ENCODE measurements at regions not wholly inside any gene's neighbourhood (a gene's known extent, or its start where the extent isn't known, plus 50 kb on each side); places are given as distances from the start of the nearest gene placed in this dataset.

DNA sequence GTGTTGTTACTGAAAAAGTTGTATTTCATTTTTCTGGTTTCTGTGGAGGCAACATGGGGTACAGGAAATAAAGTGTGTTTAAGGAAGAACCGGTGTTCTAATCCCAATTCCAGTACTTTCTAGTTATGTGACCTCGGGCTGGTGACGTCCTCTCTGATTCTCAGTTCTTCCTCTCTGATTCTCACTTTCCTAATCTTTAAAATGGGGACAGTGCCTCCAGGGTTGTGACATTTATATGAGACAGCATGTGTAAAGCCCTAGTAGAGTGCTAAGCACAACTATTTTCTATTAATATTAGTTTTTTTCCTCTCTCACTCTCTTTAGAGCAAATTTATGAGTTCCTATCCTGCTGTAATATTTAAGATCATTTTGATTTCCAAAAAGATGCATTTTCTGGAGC, 50.9 kb upstream of the PTPDC1 start:
- no peak overlapping the region for H3K27ac ChIP-seq (ENCODE audit: low read length)
- no peak overlapping the region for H3K27ac Mint-ChIP-seq
- peak overlapping the region in 1 of 3 donors; percentile 19 for H3K4me3 Mint-ChIP-seq
- peaks cover 5% of the 10 kb centered on the region for H3K36me3 Mint-ChIP-seq
- no peaks in the 10 kb centered on the region for H3K36me3 ChIP-seq (ENCODE audit: control insufficient read depth in 2 of 2, extremely low read depth in 1 of 2, insufficient read depth in 1 of 2, low read length in 1 of 2)
- H3K9me3 Mint-ChIP-seq, result no peaks in the 10 kb centered on the region
- ChIA-PET CTCF (interaction anchor here in 1 of 2 donors (1.4 kb wide), 1 partner anchor 9 kb away, joined by 4 read pairs; no protein-coding TSS in a partner anchor), POLR2A (no interaction called here)
- H3K4me1 ChIP-seq (ENCODE audit: control insufficient read depth in 1 of 2, extremely low read depth in 1 of 2, insufficient read depth in 2 of 2, low read length in 2 of 2), result peaks cover 2 to 10% of the 10 kb centered on the region in 2 experiments
- H3K4me3 ChIP-seq (ENCODE audit: control insufficient read depth in 1 of 2, extremely low read depth in 1 of 2, low read length in 1 of 2), result no peak overlapping the region
- peaks cover 18 to 28% (median 21%) of the 10 kb centered on the region in 3 donors for H3K4me1 Mint-ChIP-seq
- H3K9me3 ChIP-seq, result no peaks in the 10 kb centered on the region
- ATAC-seq (replicated peaks in 1 of 4), result no peak
- H3K27me3 ChIP-seq (replicated peaks in 1 of 2; ENCODE audit: control insufficient read depth in 2 of 2, extremely low read depth in 1 of 2, insufficient read depth in 2 of 2, low read length in 1 of 2), result peaks cover 0 to 4% of the 10 kb centered on the region in 2 experiments
- no CpG with 5 or more reads among the region's 3 CpGs for WGBS (ENCODE audit: insufficient coverage)
- peaks cover 3 to 4% of the 10 kb centered on the region in 2 donors for H3K27me3 Mint-ChIP-seq
- DNase-seq, result no peak

DNA sequence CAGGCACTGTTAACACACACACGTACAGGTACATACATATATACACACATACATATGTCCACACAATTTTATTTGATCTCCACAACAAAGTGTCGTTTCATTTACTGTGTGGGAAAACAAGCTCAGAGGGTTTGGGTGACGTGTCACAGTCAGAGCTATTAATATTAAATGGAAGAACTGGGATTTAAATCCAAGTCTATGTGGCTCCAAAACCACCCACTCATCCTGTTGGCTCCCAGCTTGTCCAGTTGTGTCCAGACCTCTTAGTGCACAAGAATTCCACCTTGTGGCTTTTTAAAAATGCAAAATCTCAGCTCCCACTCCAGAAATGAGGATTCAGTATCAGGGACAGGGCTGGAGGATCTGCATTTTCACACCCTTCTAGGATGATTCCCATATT, 52.3 kb upstream of the PTPDC1 start:
- CTCF ChIA-PET, result interaction anchor here (0.6 to 1.4 kb wide), 3 partner anchors 10 to 182 kb away, joined by 3 to 4 read pairs (median 3); no protein-coding TSS in a partner anchor
- POLR2A ChIA-PET, result interaction anchor here (0.6 to 1.1 kb wide), 3 partner anchors 30 to 1707 kb away, joined by 3 to 4 read pairs (median 3); partner anchors contain the start of gene NOL8 (in 1 of the 2)
- H3K27ac Mint-ChIP-seq, result no peak overlapping the region
- H3K4me1 ChIP-seq (ENCODE audit: control insufficient read depth in 1 of 2, extremely low read depth in 1 of 2, insufficient read depth in 2 of 2, low read length in 2 of 2), result peaks cover 2 to 10% of the 10 kb centered on the region in 2 experiments
- H3K4me3 Mint-ChIP-seq, result peak overlapping the region; percentile 86 to 99 (median 90)
- H3K36me3 ChIP-seq (ENCODE audit: control insufficient read depth in 2 of 2, extremely low read depth in 1 of 2, insufficient read depth in 1 of 2, low read length in 1 of 2), result no peaks in the 10 kb centered on the region
- no peaks in the 10 kb centered on the region for H3K9me3 ChIP-seq
- no peak for DNase-seq
- peaks cover 0 to 4% of the 10 kb centered on the region in 2 experiments for H3K27me3 ChIP-seq (replicated peaks in 1 of 2; ENCODE audit: control insufficient read depth in 2 of 2, extremely low read depth in 1 of 2, insufficient read depth in 2 of 2, low read length in 1 of 2)
- no CpG with 5 or more reads among the region's 3 CpGs for WGBS (ENCODE audit: insufficient coverage)
- ATAC-seq (replicated peaks in 1 of 4), result no peak
- no peaks in the 10 kb centered on the region for H3K9me3 Mint-ChIP-seq
- no peak overlapping the region for H3K4me3 ChIP-seq (ENCODE audit: control insufficient read depth in 1 of 2, extremely low read depth in 1 of 2, low read length in 1 of 2)
- no peaks in the 10 kb centered on the region for H3K36me3 Mint-ChIP-seq
- H3K4me1 Mint-ChIP-seq, result peaks cover 18 to 28% (median 21%) of the 10 kb centered on the region in 3 donors
- peaks cover 3 to 6% of the 10 kb centered on the region in 2 donors for H3K27me3 Mint-ChIP-seq
- H3K27ac ChIP-seq (ENCODE audit: low read length), result no peak overlapping the region

DNA sequence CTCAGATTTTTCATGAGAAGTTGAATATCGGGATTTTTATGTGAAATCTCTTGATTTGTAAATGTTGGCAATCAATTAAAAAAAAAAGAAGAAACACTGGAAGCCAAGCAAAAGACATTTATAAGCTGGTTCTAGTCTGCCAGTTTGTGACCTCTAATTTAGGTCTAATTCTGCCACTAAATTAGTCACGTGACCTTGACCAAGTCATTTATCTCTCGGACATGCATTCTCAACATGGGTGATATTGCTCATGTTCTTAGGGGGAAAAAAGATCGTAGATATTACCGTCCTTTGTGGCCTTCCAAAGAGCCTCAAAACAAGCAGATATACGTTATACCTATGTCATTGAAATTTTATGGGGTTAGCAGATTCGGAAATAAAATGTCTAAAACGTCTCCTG, 52.9 kb upstream of the PTPDC1 start:
- peaks cover 0 to 4% of the 10 kb centered on the region in 2 experiments for H3K27me3 ChIP-seq (replicated peaks in 1 of 2; ENCODE audit: control insufficient read depth in 2 of 2, extremely low read depth in 1 of 2, insufficient read depth in 2 of 2, low read length in 1 of 2)

DNA sequence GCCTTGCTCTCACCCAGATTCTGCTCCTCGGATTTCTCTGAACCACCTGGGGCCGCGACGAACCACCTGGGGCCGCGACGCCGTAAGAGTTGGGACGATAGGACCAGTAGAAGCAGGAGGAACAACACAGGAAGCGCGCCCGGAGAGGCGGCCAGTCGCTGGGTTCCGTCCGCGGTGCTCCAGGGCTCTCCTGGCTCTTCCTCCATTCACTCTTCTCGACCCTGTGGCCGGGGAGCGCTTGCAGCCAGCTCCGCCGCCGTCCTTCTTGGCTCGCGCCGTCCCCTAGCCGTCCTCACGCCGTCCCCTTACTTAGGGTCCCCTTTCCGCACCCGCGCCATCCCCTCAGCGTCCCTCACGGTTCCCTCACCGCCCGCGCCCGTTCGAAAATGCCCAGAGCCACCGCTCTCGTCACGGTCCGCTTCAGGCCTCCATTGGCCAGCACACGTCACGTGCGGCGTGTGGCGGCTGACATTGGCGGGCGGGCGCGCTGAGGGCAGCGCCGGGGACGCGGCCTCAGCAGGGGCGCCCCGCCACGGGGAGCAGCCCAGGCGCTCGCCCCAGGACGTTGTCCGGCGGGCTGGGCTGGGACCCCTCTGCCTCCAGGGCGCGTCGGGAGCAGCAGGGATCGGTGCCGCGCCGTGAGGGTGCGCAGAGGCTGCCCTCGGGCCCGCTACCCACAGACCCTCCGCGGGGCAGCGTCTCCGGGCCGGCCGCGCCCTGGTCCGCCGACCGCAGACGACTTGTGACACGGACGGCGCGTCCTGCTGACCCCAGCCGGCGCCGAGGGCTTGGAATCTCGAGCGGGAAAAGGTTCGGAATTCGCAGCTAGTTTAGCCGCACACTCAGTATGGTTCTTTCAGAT, 53.7 kb upstream of the PTPDC1 start:
- H3K4me1 Mint-ChIP-seq, result peaks cover 18 to 26% (median 21%) of the 10 kb centered on the region in 3 donors
- peak; percentile 52 to 87 (median 73) for DNase-seq
- peak overlapping the region; percentile 79 to 90 for H3K4me3 ChIP-seq (ENCODE audit: control insufficient read depth in 1 of 2, extremely low read depth in 1 of 2, low read length in 1 of 2)
- H3K9me3 ChIP-seq, result no peaks in the 10 kb centered on the region
- H3K9me3 Mint-ChIP-seq, result no peaks in the 10 kb centered on the region
- no peaks in the 10 kb centered on the region for H3K36me3 Mint-ChIP-seq
- H3K27me3 Mint-ChIP-seq, result peaks cover 3 to 6% of the 10 kb centered on the region in 2 donors
- WGBS (ENCODE audit: insufficient coverage), result under 1% methylated on average over 97 of the region's 97 CpGs
- peak overlapping the region; percentile 35 for H3K27ac ChIP-seq (ENCODE audit: low read length)
- ChIA-PET CTCF (interaction anchor here in 1 of 2 donors (1.4 kb wide), 1 partner anchor 183 kb away, joined by 3 read pairs; no protein-coding TSS in a partner anchor), POLR2A (interaction anchor here in 1 of 2 donors (1.1 kb wide), 1 partner anchor 141 kb away, joined by 3 read pairs; no protein-coding TSS in a partner anchor)
- H3K4me3 Mint-ChIP-seq, result peak overlapping the region; percentile 90 to 99 (median 92)
- H3K36me3 ChIP-seq (ENCODE audit: control insufficient read depth in 2 of 2, extremely low read depth in 1 of 2, insufficient read depth in 1 of 2, low read length in 1 of 2), result no peaks in the 10 kb centered on the region
- peak overlapping the region; percentile 81 to 85 for H3K27ac Mint-ChIP-seq
- peak; percentile 99 to 100 (median 100) for ATAC-seq (replicated peaks in 1 of 4)
- peaks cover 0 to 7% of the 10 kb centered on the region in 2 experiments for H3K27me3 ChIP-seq (replicated peaks in 1 of 2; ENCODE audit: control insufficient read depth in 2 of 2, extremely low read depth in 1 of 2, insufficient read depth in 2 of 2, low read length in 1 of 2)
- peaks cover 2 to 10% of the 10 kb centered on the region in 2 experiments for H3K4me1 ChIP-seq (ENCODE audit: control insufficient read depth in 1 of 2, extremely low read depth in 1 of 2, insufficient read depth in 2 of 2, low read length in 2 of 2)

More for the DNA sequence above, 52.9 kb upstream of the PTPDC1 start:
- peak overlapping the region in 1 of 2 donors; percentile 66 for H3K27ac Mint-ChIP-seq
- H3K4me1 ChIP-seq (ENCODE audit: control insufficient read depth in 1 of 2, extremely low read depth in 1 of 2, insufficient read depth in 2 of 2, low read length in 2 of 2), result peaks cover 2 to 10% of the 10 kb centered on the region in 2 experiments
- no peaks in the 10 kb centered on the region for H3K36me3 ChIP-seq (ENCODE audit: control insufficient read depth in 2 of 2, extremely low read depth in 1 of 2, insufficient read depth in 1 of 2, low read length in 1 of 2)
- H3K9me3 ChIP-seq, result no peaks in the 10 kb centered on the region
- no peaks in the 10 kb centered on the region for H3K9me3 Mint-ChIP-seq
- ChIA-PET CTCF (interaction anchor here (0.6 to 1.4 kb wide), 2 partner anchors 71 to 182 kb away, joined by 3 read pairs; no protein-coding TSS in a partner anchor), POLR2A (interaction anchor here in 1 of 2 donors (0.7 to 1.1 kb wide), 2 partner anchors 141 to 1706 kb away, joined by 3 read pairs; partner anchors contain the start of gene NOL8)
- ATAC-seq (replicated peaks in 1 of 4) (no peak), DNase-seq (no peak)
- peaks cover 3 to 6% of the 10 kb centered on the region in 2 donors for H3K27me3 Mint-ChIP-seq
- peak overlapping the region; percentile 79 to 90 for H3K4me3 ChIP-seq (ENCODE audit: control insufficient read depth in 1 of 2, extremely low read depth in 1 of 2, low read length in 1 of 2)
- H3K4me1 Mint-ChIP-seq, result peaks cover 18 to 28% (median 21%) of the 10 kb centered on the region in 3 donors
- no peak overlapping the region for H3K27ac ChIP-seq (ENCODE audit: low read length)
- WGBS (ENCODE audit: insufficient coverage), result 94% methylated on average over 5 of the region's 8 CpGs
- peak overlapping the region; percentile 86 to 99 (median 90) for H3K4me3 Mint-ChIP-seq
- no peaks in the 10 kb centered on the region for H3K36me3 Mint-ChIP-seq

DNA sequence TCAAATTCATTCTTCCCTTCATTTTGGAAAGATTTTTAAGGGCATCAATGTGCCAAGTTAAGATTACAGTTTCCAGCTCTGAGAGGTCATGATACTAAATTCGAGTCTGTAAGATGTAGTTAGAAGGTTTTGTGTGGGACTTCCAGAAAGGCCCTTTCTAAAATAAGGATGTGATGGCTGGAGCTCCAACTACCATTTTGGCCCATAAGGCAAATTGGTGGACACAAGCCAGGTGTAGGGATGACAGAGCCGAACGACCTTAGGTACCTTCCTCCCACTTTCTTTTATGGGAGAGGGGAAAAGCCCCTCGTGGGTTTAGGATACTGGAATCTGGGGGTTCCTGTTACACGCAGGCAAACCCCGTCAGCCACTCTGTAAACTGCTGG, 54.3 kb upstream of the PTPDC1 start:
- peaks cover 2 to 10% of the 10 kb centered on the region in 2 experiments for H3K4me1 ChIP-seq (ENCODE audit: control insufficient read depth in 1 of 2, extremely low read depth in 1 of 2, insufficient read depth in 2 of 2, low read length in 2 of 2)
- ChIA-PET POLR2A (no interaction called here), CTCF (no interaction called here)
- H3K4me3 ChIP-seq (ENCODE audit: control insufficient read depth in 1 of 2, extremely low read depth in 1 of 2, low read length in 1 of 2), result peak overlapping the region; percentile 79 to 90
- peak overlapping the region; percentile 90 to 99 (median 92) for H3K4me3 Mint-ChIP-seq
- H3K4me1 Mint-ChIP-seq, result peaks cover 13 to 26% (median 21%) of the 10 kb centered on the region in 3 donors
- H3K36me3 ChIP-seq (ENCODE audit: control insufficient read depth in 2 of 2, extremely low read depth in 1 of 2, insufficient read depth in 1 of 2, low read length in 1 of 2), result no peaks in the 10 kb centered on the region
- H3K27ac ChIP-seq (ENCODE audit: low read length), result peak overlapping the region; percentile 35
- H3K36me3 Mint-ChIP-seq, result no peaks in the 10 kb centered on the region
- WGBS (ENCODE audit: insufficient coverage), result 32% methylated on average over 2 of the region's 6 CpGs
- H3K9me3 Mint-ChIP-seq, result peaks cover 0 to 2% (median 0%) of the 10 kb centered on the region in 3 donors
- DNase-seq (no peak), ATAC-seq (replicated peaks in 1 of 4) (no peak)
- peaks cover 5 to 6% of the 10 kb centered on the region in 2 donors for H3K27me3 Mint-ChIP-seq
- no peaks in the 10 kb centered on the region for H3K9me3 ChIP-seq
- H3K27ac Mint-ChIP-seq, result no peak overlapping the region
- peaks cover 0 to 7% of the 10 kb centered on the region in 2 experiments for H3K27me3 ChIP-seq (replicated peaks in 1 of 2; ENCODE audit: control insufficient read depth in 2 of 2, extremely low read depth in 1 of 2, insufficient read depth in 2 of 2, low read length in 1 of 2)

DNA sequence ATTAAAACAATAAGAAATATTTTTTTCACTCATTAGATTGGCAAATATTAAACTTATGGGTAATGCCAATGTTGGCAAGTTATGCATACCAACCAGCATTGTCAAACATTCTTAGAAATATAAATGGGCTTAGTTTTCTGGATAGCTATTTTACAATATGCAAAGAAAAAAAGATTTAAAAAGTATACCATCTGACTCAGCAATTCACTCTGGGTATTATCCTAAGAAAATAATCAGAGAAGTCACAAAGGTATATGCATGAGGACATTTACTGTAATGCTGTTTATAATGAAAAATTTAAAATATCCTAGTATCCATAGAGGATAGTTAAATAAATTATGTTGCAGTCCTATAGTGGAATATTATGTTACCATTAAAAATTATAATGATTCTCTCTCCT, 57.4 kb upstream of the PTPDC1 start:
- DNase-seq, result no peak
- Histone ChIP-seq H3K4me1 (ENCODE audit: control insufficient read depth in 1 of 2, extremely low read depth in 1 of 2, insufficient read depth in 2 of 2, low read length in 2 of 2) (peaks cover 2 to 10% of the 10 kb centered on the region in 2 experiments), H3K27ac (ENCODE audit: low read length) (no peak overlapping the region), H3K4me3 (ENCODE audit: control insufficient read depth in 1 of 2, extremely low read depth in 1 of 2, low read length in 1 of 2) (no peak overlapping the region), H3K36me3 (ENCODE audit: control insufficient read depth in 2 of 2, extremely low read depth in 1 of 2, insufficient read depth in 1 of 2, low read length in 1 of 2) (no peaks in the 10 kb centered on the region), H3K9me3 (no peaks in the 10 kb centered on the region), H3K27me3 (replicated peaks in 1 of 2; ENCODE audit: control insufficient read depth in 2 of 2, extremely low read depth in 1 of 2, insufficient read depth in 2 of 2, low read length in 1 of 2) (peaks cover 0 to 7% of the 10 kb centered on the region in 2 experiments)
- ChIA-PET POLR2A (no interaction called here), CTCF (no interaction called here)
- peaks cover 0 to 4% (median 3%) of the 10 kb centered on the region in 3 donors for H3K9me3 Mint-ChIP-seq
- H3K4me1 Mint-ChIP-seq, result peaks cover 12 to 21% (median 19%) of the 10 kb centered on the region in 3 donors
- H3K27ac Mint-ChIP-seq, result no peak overlapping the region
- H3K27me3 Mint-ChIP-seq, result peaks cover 5 to 6% of the 10 kb centered on the region in 2 donors
- ATAC-seq (replicated peaks in 1 of 4), result no peak
- no peak overlapping the region for H3K4me3 Mint-ChIP-seq
- no peaks in the 10 kb centered on the region for H3K36me3 Mint-ChIP-seq

Measured in T-cell (primary cell).